ENCODE measurements at regions not wholly inside any gene's neighbourhood (a gene's known extent, or its start where the extent isn't known, plus 50 kb on each side); places are given as distances from the start of the nearest gene placed in this dataset.

DNA sequence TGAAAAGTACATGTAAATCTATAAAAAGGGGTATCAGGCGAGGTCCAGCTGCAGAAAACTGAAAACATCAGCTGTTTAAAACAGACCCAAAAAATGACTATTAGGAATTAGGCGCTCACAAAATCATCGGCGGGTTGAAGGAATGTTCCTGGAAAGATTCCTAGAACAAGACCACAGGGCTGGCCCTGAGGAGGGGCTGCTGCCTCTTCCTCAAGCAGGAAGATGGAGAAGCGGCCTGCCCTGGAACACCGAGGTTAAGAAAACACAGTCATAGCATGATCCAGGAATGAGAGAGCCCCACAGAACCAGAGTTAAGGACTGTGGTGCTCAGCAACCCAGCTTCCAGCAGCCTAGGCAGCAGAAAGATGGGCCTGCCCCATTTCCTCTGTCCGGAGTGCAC lies 78.4 kb downstream of the C11orf91 start:
- TF ChIP-seq, protein P1, sequence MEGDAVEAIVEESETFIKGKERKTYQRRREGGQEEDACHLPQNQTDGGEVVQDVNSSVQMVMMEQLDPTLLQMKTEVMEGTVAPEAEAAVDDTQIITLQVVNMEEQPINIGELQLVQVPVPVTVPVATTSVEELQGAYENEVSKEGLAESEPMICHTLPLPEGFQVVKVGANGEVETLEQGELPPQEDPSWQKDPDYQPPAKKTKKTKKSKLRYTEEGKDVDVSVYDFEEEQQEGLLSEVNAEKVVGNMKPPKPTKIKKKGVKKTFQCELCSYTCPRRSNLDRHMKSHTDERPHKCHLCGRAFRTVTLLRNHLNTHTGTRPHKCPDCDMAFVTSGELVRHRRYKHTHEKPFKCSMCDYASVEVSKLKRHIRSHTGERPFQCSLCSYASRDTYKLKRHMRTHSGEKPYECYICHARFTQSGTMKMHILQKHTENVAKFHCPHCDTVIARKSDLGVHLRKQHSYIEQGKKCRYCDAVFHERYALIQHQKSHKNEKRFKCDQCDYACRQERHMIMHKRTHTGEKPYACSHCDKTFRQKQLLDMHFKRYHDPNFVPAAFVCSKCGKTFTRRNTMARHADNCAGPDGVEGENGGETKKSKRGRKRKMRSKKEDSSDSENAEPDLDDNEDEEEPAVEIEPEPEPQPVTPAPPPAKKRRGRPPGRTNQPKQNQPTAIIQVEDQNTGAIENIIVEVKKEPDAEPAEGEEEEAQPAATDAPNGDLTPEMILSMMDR (IDR thresholded peaks at IDR 0.05) = no peak
- TF ChIP-seq EP300 (IDR thresholded peaks at IDR 0.05) (no peak), POLR2AphosphoS5 (IDR thresholded peaks at IDR 0.05) (no peak), POLR2A (IDR thresholded peaks at IDR 0.05) (no peak)
